ENCODE measurements at regions not wholly inside any gene's neighbourhood (a gene's known extent, or its start where the extent isn't known, plus 50 kb on each side); places are given as distances from the start of the nearest gene placed in this dataset.
"Not testable (repeated sequence)": the region's sequence is repeated elsewhere in the genome, so short reads cannot be mapped to it uniquely, and the experiment has no call there.

DNA sequence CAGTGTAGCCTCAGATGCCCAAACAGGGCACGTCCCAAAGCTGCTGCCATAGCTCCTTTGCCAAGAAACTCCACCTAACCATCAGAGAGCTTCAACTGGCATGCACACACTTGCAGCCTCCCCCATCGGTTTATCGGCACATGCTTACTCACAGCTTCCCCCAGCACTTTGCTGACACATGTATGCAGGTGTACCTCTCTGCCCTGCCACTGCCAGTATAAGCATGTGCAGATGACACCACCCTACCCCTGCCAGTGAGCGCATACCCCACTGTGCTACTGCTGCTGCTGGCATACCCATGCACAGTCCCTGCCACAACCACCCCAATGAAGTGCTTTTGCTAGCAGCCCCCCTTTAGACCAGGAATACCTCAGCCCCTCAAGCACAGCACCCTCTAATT is 1231.0 kb downstream of the DSC3 start:
- DNase-seq, result no peak

DNA sequence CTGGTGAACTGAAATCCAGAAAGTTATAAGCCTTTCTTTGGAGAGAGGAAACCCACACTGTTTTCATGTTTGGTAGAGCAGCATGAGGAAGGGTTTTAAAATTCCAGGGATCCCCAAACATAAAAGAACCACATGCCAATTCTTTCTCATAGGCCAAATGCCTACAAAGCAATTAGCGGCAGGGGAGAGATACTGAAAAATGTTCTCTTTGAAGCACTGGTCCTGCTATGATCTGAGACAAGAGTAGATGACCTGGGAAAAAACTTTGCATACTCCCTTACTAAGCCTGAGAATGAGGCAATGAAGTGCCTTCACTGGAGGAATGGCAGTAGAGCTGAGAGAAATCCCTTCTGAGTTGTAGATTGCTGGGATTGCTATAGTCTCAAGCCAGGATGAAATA is 1261.7 kb downstream of the DSC3 start:
- DNase-seq, result no peak

DNA sequence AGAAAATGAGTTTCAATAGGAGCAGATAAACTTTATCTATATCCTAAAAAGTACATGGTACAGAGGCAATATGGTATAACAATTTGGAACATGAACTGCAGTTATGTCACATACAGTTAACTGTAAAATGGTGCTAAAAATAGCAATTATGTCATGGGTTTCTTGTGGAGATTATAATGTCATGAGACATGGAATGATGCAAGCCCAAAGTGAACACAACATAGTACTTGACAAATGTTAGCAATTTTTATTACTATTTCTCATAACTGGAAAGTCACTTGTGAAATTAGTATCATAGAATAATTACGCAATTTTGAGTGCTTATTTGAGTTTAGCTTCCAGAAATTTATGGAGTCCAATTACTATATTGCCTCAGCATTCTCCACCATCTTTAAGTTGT is 1263.4 kb downstream of the DSC3 start:
- no peak for DNase-seq

DNA sequence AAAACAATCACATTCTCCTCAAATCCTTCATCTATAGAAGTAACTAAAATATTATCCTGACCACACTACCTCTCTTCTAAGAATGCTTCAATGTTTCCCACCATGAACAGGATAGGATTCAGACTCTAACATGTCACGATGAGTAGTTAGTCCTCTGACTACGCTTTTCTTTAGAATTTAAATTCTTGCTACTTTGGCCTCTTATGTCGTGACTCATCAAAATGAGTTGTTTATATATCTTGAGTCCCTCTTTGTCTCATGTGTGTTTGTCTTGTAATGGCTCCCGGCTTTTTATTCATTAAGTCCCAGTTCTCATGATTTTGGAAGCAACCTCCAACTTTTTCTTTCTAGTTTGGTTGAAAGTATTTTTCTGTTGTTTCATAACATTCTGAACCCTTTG is 1289.2 kb downstream of the DSC3 start:
- DNase-seq, result no peak

DNA sequence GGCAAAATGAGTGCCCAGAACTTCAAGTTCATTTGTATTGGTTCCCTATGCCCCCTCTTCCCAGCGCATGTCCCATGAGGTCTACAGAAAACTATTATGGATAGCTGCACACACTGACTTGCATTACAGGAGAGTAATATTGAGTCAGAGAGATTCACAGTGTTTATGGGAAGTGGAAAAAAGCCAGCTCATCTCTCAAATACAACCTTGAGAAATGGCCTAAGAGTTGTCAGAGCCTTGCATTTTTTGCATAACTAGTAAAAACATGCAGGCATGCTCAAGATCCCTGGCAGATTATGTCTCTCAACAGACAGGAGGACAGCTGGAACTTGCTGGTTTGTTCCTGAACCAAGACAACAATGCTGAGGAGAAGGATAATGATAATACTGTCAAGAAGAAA is 1292.8 kb downstream of the DSC3 start:
- no peak for DNase-seq

DNA sequence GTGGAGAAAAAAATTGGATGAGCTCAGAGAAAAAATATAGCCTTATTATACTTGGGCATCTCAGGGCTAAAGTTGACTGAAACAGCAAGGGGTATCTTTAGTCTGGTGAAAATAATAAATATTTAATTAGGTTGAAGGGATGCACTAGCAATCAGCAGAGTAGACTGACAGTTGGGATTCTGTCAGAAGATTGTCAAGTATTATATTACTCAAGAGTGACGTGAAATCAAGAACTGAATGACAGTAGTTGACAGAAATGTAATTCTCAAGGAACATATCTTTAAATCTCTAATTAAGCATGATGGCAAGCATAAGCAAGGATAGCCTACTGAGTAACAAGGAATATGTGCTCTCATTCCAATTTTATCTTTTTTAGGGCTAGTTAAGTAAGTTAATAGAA is 1301.1 kb downstream of the DSC3 start:
- no peak for DNase-seq

DNA sequence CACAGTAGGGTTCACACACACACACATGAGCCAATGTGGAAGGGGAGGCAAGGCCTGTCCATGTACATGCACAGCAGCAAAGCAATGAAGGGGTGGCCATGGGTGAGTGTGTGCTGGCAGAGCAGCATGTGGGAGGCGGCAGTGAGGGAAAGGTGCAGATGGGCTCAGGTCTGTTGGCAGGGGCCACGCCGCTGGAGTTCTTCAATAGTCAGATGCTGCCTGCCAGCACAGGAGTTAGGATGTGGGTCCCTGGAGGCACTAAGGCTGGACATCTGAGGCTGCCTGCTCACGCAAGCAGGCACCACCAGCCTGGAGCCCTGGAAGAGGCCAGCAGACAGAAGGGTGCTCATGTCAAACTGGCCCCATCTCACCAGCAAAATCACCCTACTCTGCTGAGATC is 1304.9 kb downstream of the DSC3 start:
- DNase-seq, result no peak

DNA sequence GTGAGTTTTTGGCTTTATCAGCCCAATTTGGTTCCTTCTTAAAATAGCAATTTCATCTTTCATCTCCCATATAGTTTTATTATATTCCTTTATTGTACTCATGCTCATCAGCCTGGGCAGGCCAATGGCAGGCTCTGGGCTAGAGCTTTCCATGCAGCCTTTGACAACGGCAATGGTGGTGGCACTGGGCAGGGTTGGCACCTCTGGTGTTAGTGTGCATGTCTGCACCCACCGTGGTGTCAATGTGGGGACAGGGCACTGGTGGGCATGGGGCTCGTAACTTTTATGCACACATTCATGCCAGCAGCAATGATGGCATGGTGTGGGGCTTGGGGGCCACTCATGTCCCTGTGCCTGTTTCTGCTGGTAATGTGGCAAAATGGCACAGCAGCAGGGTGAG is 1305.4 kb downstream of the DSC3 start:
- DNase-seq, result no peak

DNA sequence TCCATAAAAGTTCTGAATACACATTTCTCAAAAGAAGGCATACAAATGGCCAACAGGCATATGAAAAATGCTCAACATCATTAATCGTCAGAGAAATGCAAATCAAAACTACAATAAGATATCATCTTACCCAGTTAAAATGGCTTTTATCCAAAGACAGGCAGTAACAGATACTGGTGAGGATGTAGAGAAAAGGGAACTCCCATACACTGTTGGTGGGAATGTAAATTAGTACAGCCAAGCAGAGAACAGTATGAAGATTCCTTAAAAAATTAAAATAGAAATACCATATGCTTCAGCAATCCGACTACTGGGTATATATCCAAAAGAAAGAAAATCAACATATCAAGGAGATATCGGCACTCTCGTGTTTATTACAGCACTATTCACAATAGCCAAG is 1312.5 kb downstream of the DSC3 start:
- DNase-seq, result no peak

DNA sequence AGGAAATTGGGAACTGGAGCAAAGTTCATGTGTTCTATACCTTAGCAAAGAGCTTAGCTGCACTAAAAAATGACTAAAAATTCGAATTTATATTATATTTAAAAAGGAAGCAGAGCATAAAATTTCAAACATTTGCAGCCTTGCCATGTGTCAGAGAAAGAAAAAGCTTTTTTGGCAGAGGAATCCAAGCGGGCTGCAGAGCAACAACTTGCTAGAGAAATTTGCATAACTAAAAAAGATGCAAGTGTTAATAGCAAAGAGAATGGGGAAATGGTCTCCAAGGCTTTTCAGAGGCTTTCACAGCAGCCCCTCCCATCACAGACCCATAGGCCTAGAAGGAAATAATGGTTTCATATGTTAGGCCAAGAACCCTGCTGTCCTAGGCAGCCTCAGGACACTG is 1315.9 kb downstream of the DSC3 start:
- DNase-seq, result no peak

DNA sequence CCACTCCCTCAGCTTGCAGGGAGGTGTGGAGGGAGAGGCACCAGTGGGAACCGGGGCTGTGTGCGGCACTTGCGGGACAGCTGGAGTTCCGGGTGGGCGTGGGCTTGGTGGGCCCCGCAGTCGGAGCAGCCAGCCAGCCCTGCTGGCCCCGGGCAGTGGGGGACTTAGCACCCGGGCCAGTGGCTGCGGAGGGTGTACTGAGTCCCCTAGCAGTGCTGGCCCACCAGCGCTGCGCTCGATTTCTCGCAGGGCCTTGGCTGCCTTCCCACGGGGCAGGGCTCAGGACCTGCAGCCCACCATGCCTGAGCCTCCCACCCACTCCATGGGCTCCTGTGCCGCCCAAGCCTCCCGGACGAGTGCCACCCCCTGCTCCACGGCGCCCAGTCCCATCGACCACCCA is 1319.1 kb downstream of the DSC3 start:
- not testable (repeated sequence) for DNase-seq

DNA sequence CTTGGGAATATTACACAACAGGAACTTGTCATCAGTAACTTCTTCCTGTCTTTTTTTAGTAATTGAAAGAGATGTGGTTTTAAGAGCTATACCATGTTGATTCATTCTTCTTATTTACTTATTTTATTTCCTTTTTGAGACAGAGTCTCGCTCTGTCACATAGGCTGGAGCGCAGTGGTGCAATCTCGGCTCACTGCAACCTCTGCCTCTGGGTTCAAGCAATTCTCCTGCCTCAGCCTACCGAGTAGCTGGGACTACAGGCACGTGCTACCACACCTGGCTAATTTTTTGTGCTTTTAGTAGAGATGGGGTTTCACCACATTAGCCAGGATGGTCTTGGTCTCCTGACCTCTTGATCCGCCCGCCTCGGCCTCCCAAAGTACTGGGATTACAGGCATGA is 1326.6 kb downstream of the DSC3 start:
- not testable (repeated sequence) for DNase-seq

DNA sequence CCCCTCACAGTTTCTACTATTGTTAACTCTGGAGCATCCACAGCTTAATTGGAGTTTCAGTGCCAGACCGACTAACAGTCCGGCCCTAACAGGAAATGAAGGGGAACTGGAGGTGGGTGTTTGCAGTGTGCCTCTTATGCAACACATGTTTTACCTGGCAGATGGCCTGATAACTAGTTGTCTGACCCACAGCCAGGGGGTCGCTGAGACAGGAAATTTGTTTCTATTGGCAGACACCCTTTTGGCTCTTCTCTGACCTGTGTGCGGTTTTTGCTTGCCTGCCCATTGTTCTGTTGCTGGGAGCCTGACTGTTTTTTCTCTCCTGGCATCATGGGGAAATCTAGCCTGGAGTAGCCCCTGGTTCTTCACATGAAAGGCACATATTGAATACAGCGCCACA is 1329.8 kb downstream of the DSC3 start:
- DNase-seq, result no peak

DNA sequence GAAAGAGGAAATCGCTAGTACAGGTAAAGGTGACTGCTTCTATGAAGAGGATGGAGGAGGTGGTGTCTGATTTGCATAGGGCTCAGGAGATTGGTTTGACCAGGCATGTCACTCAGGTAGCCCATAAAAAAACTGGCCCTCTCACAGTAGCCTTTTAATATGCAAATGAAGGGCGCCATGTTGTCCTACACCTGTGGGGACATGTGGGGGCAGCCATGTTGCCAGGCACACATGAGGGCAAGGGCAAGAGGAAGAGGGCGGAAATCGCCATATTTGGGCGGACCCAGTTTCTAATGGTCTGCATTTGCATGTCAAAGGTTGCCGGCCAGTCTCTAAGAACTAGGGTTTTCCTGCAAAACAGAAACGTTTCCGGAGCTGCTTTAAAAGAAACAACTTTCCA is 1330.6 kb downstream of the DSC3 start:
- DNase-seq, result no peak

DNA sequence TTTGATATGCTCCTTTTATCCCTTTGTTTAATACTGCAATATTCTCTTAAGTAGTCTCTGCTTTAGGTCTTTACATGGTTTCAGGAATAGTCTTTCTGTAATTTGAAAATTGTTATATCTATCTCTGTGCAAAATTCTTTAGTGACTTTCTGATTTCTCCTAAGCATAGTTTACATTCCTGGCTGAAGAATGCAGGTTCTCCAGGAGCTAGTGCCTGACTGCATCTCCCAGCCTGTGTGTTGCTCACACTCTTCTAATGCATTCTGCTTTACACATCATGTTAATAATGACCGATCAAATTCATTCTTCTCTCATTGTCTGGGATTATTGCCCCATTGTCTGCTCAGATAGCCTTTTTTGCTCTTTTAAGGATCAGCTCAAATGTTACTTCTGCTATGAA is 1349.2 kb downstream of the DSC3 start:
- no peak for DNase-seq

DNA sequence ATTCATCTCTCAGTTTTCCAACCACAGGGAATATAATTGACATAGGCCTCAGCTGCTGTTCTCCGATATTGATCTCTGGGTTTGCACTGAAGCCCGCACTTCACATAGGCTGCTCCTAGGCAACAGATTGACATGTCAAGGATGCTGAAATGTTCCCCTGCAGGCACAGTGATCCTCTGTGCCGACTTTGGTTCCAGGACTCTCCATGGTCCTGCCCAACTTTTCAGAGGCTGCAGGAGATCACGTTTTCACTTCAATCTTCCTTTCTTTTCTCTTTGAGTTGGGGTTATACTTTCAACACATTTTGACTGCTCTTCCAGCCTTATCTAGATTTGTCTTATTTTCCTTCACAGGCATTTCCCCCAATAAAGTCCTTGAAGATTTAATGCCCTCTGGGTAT is 1361.0 kb downstream of the DSC3 start:
- no peak for DNase-seq

DNA sequence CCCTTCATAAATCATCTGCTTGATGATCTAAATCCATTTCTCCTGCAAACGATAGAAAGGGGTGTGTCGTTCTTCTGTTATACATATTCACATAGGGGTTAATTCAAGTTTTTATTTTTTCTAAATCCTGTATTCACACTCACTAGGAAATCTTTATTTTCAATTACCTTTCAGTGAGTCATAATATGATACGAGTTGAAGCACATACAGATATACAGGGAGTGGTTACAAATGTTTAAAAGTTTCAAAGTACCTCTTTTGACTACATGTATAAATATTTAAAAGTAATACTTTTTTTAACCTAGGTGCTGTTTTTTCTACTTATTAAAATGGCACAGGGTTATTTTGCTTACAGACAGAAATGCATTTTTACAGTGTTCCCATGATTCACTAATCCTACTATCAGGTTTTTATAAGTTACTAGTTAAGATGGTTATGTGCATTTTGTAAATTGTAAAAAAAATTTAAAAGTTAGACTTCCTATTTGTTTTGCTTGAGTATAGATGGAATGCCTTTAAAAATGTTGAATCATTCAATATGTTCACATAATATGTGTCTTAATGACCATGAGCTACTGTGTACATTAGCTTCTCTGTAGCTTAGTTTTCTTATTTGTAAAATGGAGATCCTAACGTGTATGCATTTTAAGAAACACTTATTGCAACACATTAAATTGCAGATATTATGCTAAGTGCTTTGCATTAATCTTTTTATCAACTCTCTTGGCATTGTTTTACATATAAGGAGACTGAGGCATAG is 1378.1 kb downstream of the DSC3 start:
- DNase-seq, result no peak

DNA sequence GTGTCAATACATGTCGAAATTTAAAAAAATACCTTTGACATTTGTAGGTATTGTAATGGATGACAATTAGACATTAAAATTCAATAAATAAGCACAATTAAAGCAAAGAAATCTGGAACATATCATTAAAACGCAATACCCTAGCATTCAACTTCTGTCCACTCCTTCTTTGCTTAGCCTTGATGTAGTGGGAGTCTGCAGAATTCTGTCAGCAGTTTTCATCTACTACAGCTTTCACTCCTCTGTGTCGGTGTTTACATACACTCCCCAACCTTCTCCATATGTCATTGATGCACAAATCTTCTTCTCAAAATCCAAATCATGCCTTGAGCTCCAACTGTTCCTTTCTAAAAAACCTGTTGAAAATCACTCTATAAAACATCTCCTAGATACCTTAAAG is 1380.6 kb downstream of the DSC3 start:
- DNase-seq, result no peak

DNA sequence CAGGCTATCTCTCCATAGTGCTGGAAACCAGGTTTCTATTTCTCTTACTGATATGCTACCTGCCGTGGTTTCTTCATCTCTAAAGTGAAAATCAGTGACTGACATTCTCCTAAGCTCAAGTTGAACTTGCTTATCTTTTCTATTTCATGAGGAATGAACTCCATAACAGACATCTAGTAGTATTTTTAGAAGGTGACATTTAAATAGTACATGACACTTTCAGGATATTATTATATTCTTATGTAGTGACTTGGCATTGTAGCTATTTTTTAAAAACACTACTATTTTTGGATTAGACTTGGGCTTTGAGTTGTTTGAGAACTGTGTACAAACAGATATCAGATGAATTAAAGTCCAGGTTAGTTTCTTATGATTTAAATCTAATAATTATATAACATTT is 1381.8 kb downstream of the DSC3 start:
- DNase-seq, result no peak

DNA sequence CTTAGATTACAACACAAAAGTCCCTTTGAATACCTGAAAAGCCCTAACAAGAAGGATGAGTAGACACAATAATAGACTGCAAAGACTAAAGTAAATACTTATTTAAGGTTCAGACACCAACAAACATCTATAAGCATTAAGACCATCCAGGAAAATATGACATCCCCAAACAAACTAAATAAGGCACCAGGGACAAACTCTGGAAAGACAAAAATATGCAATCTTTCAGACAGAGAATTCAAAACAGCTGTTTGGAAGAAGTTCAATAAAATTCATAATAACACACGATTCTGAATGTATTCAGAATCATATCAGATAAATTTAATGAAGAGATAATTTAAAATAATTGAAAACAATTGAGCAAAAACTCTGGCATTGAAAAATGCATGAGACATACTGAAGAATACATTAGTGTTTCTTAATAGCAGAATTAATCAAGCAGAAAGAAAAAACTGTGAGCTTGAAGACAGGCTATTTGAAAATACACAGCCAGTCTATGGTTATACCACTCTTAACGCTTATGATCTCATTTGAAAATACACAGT is 1388.8 kb downstream of the DSC3 start:
- DNase-seq, result no peak

DNA sequence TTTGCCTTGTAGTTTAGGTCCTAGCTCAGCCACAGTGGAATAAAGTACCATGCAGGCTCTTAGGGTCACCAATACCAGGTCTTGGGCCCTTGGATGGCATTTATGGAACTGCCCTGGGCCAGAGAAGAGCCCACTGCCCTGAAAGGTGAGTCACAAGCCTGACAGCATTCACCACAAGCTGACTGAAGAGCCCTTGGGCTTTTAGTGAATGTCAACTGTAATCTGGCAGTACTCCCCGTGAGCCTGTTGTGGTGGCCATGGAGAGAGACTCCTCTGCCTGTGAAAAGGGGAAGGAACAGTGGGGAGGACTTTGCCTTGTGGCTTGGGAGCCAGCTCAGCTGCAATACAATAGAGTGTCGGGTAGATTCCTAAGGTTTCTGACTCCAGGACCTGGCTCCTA is 1389.7 kb downstream of the DSC3 start:
- DNase-seq, result no peak

DNA sequence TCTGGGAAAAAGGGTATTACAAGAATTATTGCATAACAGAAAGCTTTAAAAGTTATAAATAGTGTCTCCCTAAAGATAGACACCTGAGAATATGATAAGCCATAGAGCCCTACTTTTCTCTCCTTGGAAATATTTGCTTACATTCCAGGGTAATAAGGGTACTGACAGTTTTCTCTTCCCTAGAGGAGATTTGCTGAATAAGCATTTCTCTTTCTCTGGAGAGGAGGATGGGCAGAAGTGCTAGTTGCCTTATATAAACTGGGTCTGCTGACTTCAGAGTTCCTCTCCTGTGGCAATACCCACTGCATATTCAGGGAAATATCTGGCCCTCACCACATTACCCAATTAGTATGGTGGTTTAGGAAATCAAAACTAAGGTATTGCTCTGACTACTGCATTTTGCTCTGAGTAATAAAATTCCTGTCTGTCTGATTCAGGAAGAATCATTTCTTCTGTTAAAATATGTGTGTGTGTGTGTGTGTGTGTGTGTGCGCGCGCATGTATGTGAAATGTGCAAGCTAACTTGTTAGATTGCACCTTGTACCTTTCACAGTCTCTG is 1391.3 kb downstream of the DSC3 start:
- no peak for DNase-seq

DNA sequence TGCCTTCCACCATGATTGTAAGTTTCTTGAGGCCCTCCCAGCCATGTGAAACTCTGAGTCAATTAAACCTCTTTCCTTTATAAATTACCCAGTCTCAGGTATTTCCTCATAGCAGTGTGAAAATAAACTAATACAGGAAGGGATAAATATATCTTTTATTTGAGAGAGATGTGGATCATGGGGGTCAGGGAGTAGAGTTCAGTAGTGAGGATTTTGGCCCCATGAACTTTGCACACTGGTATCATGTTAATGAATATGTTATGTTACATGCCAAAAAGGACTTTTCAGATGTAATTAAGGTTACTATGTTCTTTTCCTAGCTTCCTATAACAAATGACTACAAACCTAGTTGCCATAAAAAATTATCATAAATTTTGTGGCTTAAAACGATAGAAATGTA is 1393.7 kb downstream of the DSC3 start:
- DNase-seq, result no peak

DNA sequence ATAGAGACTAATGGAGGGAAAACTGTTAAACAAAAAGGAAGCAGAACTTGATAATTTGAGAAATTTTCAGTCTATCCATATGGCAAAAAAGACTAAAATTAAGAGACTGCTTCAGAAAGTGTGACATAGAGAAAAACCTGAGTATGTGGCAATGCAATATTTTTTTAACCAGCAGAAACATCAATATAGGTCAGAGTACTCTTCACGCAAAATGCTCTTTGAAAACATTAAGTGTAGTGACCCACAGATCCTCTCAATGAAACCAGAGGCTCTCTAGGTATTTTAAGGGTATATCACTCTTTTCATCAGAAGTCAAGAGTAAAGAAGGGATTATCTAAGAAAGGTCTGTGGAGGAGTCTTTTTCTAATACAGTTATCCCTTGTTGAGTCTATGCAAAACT is 1394.8 kb downstream of the DSC3 start:
- no peak for DNase-seq

DNA sequence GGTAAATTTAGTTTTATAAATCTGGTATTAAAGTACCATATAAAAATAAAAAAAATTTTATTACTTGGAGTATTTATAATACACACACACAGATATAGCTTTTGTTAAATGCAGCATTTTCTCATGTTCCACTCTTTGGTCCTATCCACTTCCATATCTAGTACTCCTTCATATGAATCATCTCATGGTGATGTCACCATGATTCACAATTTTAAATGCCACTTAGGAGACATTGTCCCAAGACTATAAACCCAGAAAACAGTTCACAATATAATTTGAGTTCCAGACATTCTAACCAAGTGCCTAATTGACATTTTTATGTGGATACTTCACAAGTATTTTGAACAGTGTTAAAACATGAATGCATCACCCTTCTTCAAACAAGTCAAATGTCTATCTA is 1398.3 kb downstream of the DSC3 start:
- DNase-seq, result no peak
